ENCODE measurements at regions not wholly inside any gene's neighbourhood (a gene's known extent, or its start where the extent isn't known, plus 50 kb on each side); places are given as distances from the start of the nearest gene placed in this dataset.

- no peak for TF ChIP-seq TAF1 (IDR thresholded peaks at IDR 0.05; ENCODE audit: borderline replicate concordance, low read depth, low read length)
- TF ChIP-seq POLR2AphosphoS5 (IDR thresholded peaks at IDR 0.05; ENCODE audit: low read depth, low read length): no peak
- no peak for TF ChIP-seq POLR2A (IDR thresholded peaks at IDR 0.05; ENCODE audit: low read depth, low read length)
- DNase-seq (ENCODE audit: insufficient read length) (no peak), FAIRE-seq (no peak)
Measured at GRCh38 chr15:93288728-93289294, 199.8 kb upstream of the RGMA start.

GRCh38 chr15:93286446-93286845, 197.4 kb upstream of the RGMA start:
- DNase-seq (ENCODE audit: insufficient read length): no peak
- TF ChIP-seq POLR2A (IDR thresholded peaks at IDR 0.05; ENCODE audit: low read depth, low read length) (no peak), TAF1 (IDR thresholded peaks at IDR 0.05; ENCODE audit: borderline replicate concordance, low read depth, low read length) (no peak), POLR2AphosphoS5 (IDR thresholded peaks at IDR 0.05; ENCODE audit: low read depth, low read length) (no peak)
- FAIRE-seq: no peak

GRCh38 chr15:93283854-93284253, 194.8 kb upstream of the RGMA start:
- FAIRE-seq (no peak), DNase-seq (ENCODE audit: insufficient read length) (no peak)
- no peak for TF ChIP-seq TAF1 (IDR thresholded peaks at IDR 0.05; ENCODE audit: borderline replicate concordance, low read depth, low read length)
- no peak for TF ChIP-seq POLR2AphosphoS5 (IDR thresholded peaks at IDR 0.05; ENCODE audit: low read depth, low read length)
- no peak for TF ChIP-seq POLR2A (IDR thresholded peaks at IDR 0.05; ENCODE audit: low read depth, low read length)

GRCh38 chr15:93282808-93283207, 193.8 kb upstream of the RGMA start:
- no peak for FAIRE-seq
- TF ChIP-seq POLR2AphosphoS5 (IDR thresholded peaks at IDR 0.05; ENCODE audit: low read depth, low read length) (no peak), POLR2A (IDR thresholded peaks at IDR 0.05; ENCODE audit: low read depth, low read length) (no peak), TAF1 (IDR thresholded peaks at IDR 0.05; ENCODE audit: borderline replicate concordance, low read depth, low read length) (no peak)
- DNase-seq (ENCODE audit: insufficient read length): no peak

- FAIRE-seq: no peak
- no peak for TF ChIP-seq POLR2AphosphoS5 (IDR thresholded peaks at IDR 0.05; ENCODE audit: low read depth, low read length)
- no peak for TF ChIP-seq TAF1 (IDR thresholded peaks at IDR 0.05; ENCODE audit: borderline replicate concordance, low read depth, low read length)
- TF ChIP-seq POLR2A (IDR thresholded peaks at IDR 0.05; ENCODE audit: low read depth, low read length): no peak
- no peak for DNase-seq (ENCODE audit: insufficient read length)
Measured at GRCh38 chr15:93278783-93279182, 189.8 kb upstream of the RGMA start.

GRCh38 chr15:93278006-93278405, 189.0 kb upstream of the RGMA start:
- DNase-seq (ENCODE audit: insufficient read length) (no peak), FAIRE-seq (no peak)
- TF ChIP-seq POLR2A (IDR thresholded peaks at IDR 0.05; ENCODE audit: low read depth, low read length) (no peak), TAF1 (IDR thresholded peaks at IDR 0.05; ENCODE audit: borderline replicate concordance, low read depth, low read length) (no peak), POLR2AphosphoS5 (IDR thresholded peaks at IDR 0.05; ENCODE audit: low read depth, low read length) (no peak)

- TF ChIP-seq POLR2AphosphoS5 (IDR thresholded peaks at IDR 0.05; ENCODE audit: low read depth, low read length) (no peak), TAF1 (IDR thresholded peaks at IDR 0.05; ENCODE audit: borderline replicate concordance, low read depth, low read length) (no peak), POLR2A (IDR thresholded peaks at IDR 0.05; ENCODE audit: low read depth, low read length) (no peak)
- FAIRE-seq (no peak), DNase-seq (ENCODE audit: insufficient read length) (no peak)
Measured at GRCh38 chr15:93274257-93274656, 185.2 kb upstream of the RGMA start.

- DNase-seq (ENCODE audit: insufficient read length) (no peak), FAIRE-seq (no peak)
- TF ChIP-seq POLR2AphosphoS5 (IDR thresholded peaks at IDR 0.05; ENCODE audit: low read depth, low read length) (no peak), TAF1 (IDR thresholded peaks at IDR 0.05; ENCODE audit: borderline replicate concordance, low read depth, low read length) (no peak), POLR2A (IDR thresholded peaks at IDR 0.05; ENCODE audit: low read depth, low read length) (no peak)
Measured at GRCh38 chr15:93271871-93272270, 182.9 kb upstream of the RGMA start.

GRCh38 chr15:93270937-93271467, 182.0 kb upstream of the RGMA start:
- FAIRE-seq (no peak), DNase-seq (ENCODE audit: insufficient read length) (no peak)
- no peak for TF ChIP-seq POLR2A (IDR thresholded peaks at IDR 0.05; ENCODE audit: low read depth, low read length)
- TF ChIP-seq POLR2AphosphoS5 (IDR thresholded peaks at IDR 0.05; ENCODE audit: low read depth, low read length): no peak
- no peak for TF ChIP-seq TAF1 (IDR thresholded peaks at IDR 0.05; ENCODE audit: borderline replicate concordance, low read depth, low read length)

- FAIRE-seq (no peak), DNase-seq (ENCODE audit: insufficient read length) (no peak)
- TF ChIP-seq POLR2AphosphoS5 (IDR thresholded peaks at IDR 0.05; ENCODE audit: low read depth, low read length) (no peak), POLR2A (IDR thresholded peaks at IDR 0.05; ENCODE audit: low read depth, low read length) (no peak), TAF1 (IDR thresholded peaks at IDR 0.05; ENCODE audit: borderline replicate concordance, low read depth, low read length) (no peak)
Measured at GRCh38 chr15:93268066-93268465, 179.1 kb upstream of the RGMA start.

- FAIRE-seq (no peak), DNase-seq (ENCODE audit: insufficient read length) (no peak)
- TF ChIP-seq POLR2AphosphoS5 (IDR thresholded peaks at IDR 0.05; ENCODE audit: low read depth, low read length) (no peak), TAF1 (IDR thresholded peaks at IDR 0.05; ENCODE audit: borderline replicate concordance, low read depth, low read length) (no peak), POLR2A (IDR thresholded peaks at IDR 0.05; ENCODE audit: low read depth, low read length) (no peak)
Measured at GRCh38 chr15:93266291-93266690, 177.3 kb upstream of the RGMA start.

GRCh38 chr15:93265111-93265556, 176.1 kb upstream of the RGMA start:
- TF ChIP-seq TAF1 (IDR thresholded peaks at IDR 0.05; ENCODE audit: borderline replicate concordance, low read depth, low read length): no peak
- TF ChIP-seq POLR2AphosphoS5 (IDR thresholded peaks at IDR 0.05; ENCODE audit: low read depth, low read length): no peak
- no peak for TF ChIP-seq POLR2A (IDR thresholded peaks at IDR 0.05; ENCODE audit: low read depth, low read length)
- DNase-seq (ENCODE audit: insufficient read length): no peak
- no peak for FAIRE-seq
